H1 (cell line): ENCODE measurements at regions not wholly inside any gene's neighbourhood (a gene's known extent, or its start where the extent isn't known, plus 50 kb on each side); places are given as distances from the start of the nearest gene placed in this dataset.

Experiments
- CHD7 ChIP-seq: fragments of 300-600 bp; sonication (generic); IDR thresholded peaks from 2 replicates; pipeline ENCODE4 v1.7.1; 2012; ENCODE audit warnings: low read length, moderate library complexity, mild to moderate bottlenecking, inconsistent platforms; ENCODE audit not compliant: insufficient replicate concordance
- EP300 ChIP-seq, 2 experiments: IDR thresholded peaks; 1 replicate in 1 of 2; 2 replicates in 1 of 2; pipeline ENCODE4 v1.6.1; 2011 to 2012; ENCODE audit warnings: low read depth in 2 of 2, low read length in 2 of 2, mild to moderate bottlenecking in 2 of 2, borderline replicate concordance in 1 of 2, inconsistent platforms in 1 of 2, moderate library complexity in 1 of 2
- EZH2 ChIP-seq: fragments of 200-600 bp; sonication (generic); IDR thresholded peaks from 2 replicates; pipeline ENCODE4 v1.7.1; 2012; ENCODE audit warnings: low read depth, mild to moderate bottlenecking, moderate library complexity, low read length, inconsistent platforms; ENCODE audit not compliant: severe bottlenecking
- FOSL1 ChIP-seq: IDR thresholded peaks from 2 replicates; pipeline ENCODE4 v1.6.1; 2011; ENCODE audit warnings: mild to moderate bottlenecking, low read depth, low read length, moderate library complexity; ENCODE audit not compliant: insufficient read depth
- GTF2F1 ChIP-seq: IDR thresholded peaks from 2 replicates; pipeline ENCODE4 v1.6.1; 2012; ENCODE audit warnings: low read depth, low read length, improper control_type of control experiment, borderline replicate concordance
- HDAC6 ChIP-seq: IDR thresholded peaks from one replicate; pipeline ENCODE4 v1.7.1; 2012; ENCODE audit warnings: low read depth, mild to moderate bottlenecking, inconsistent platforms, low read length, moderate library complexity
- MAFK ChIP-seq: IDR thresholded peaks from 2 replicates; pipeline ENCODE4 v1.6.1; 2012; ENCODE audit warnings: low read depth, mild to moderate bottlenecking, improper control_type of control experiment, low read length
- NRF1 ChIP-seq: IDR thresholded peaks from 2 replicates; pipeline ENCODE4 v1.6.1; 2011; ENCODE audit warnings: mild to moderate bottlenecking, low read depth, low read length, improper control_type of control experiment
- RAD21 ChIP-seq, 2 experiments: IDR thresholded peaks in 1 of 2; conservative IDR thresholded peaks in 1 of 2; 2 replicates each; pipeline ENCODE4 v1.6.1; 2011; ENCODE audit warnings: low read depth in 2 of 2, low read length in 2 of 2, improper control_type of control experiment in 1 of 2, inconsistent platforms in 1 of 2, mild to moderate bottlenecking in 1 of 2, moderate library complexity in 1 of 2
- RXRA ChIP-seq: IDR thresholded peaks from 2 replicates; pipeline ENCODE4 v1.6.1; 2011; ENCODE audit warnings: low read depth, mild to moderate bottlenecking, low read length, moderate library complexity; ENCODE audit not compliant: insufficient read depth
- SP1 ChIP-seq: IDR thresholded peaks from 2 replicates; pipeline ENCODE4 v1.6.1; 2011; ENCODE audit warnings: low read depth, low read length
- TAF7 ChIP-seq: optimal IDR thresholded peaks from 2 replicates; pipeline ENCODE3; 2011; ENCODE audit warnings: low read depth, mild to moderate bottlenecking, inconsistent platforms, low read length, moderate library complexity, borderline replicate concordance

- no peak for TF ChIP-seq CHD7
- TF ChIP-seq GTF2F1, result no peak
- TF ChIP-seq EZH2, result no peak
- no peak for TF ChIP-seq NRF1
- TF ChIP-seq EP300 (IDR thresholded peaks at IDR 0.05; ENCODE audit: borderline replicate concordance in 1 of 2, low read depth in 2 of 2, low read length in 2 of 2), result no peak
- no peak for TF ChIP-seq TAF7
- no peak for TF ChIP-seq RXRA
- TF ChIP-seq HDAC6, result no peak
- TF ChIP-seq RAD21 (IDR thresholded peaks at IDR 0.05 in 1 of 2, conservative IDR thresholded peaks at IDR 0.05 in 1 of 2; ENCODE audit: low read depth in 2 of 2, low read length in 2 of 2), result no peak; a peak in 1 of 4 replicates
- TF ChIP-seq FOSL1, result no peak
- no peak for TF ChIP-seq MAFK
- TF ChIP-seq SP1, result no peak
These were observed 141.8 kb upstream of the CD180 start (continued) for GRCh38 chr5:67338421-67338820.
